H9 (cell line): ENCODE measurements at regions not wholly inside any gene's neighbourhood (a gene's known extent, or its start where the extent isn't known, plus 50 kb on each side); places are given as distances from the start of the nearest gene placed in this dataset.

Experiments used
- DNase-seq: peaks from one replicate; pipeline ENCODE4 v3.0.0-alpha.2; 2017
- H2AFZ ChIP-seq: one replicate; pipeline ENCODE4 v1.6.1; 2013; ENCODE audit warnings: mild to moderate bottlenecking, low read length, control low read depth, moderate library complexity
- H2AK5ac ChIP-seq: 2 replicates; pipeline ENCODE4 v1.6.1; 2013; ENCODE audit warnings: low read length, control low read depth, mixed read lengths; ENCODE audit not compliant: insufficient read length
- H2BK120ac ChIP-seq: one replicate; pipeline ENCODE4 v1.6.1; 2013; ENCODE audit warnings: low read depth, mild to moderate bottlenecking, low read length, control low read depth, inconsistent platforms; ENCODE audit not compliant: poor library complexity, severe bottlenecking
- H2BK12ac ChIP-seq: 2 replicates; pipeline ENCODE4 v1.6.1; 2013; ENCODE audit warnings: low read length, control low read depth, mixed read lengths, low read depth; ENCODE audit not compliant: insufficient read length
- H2BK15ac ChIP-seq: 2 replicates; pipeline ENCODE4 v1.6.1; 2013; ENCODE audit warnings: low read depth, low read length, control low read depth
- H2BK20ac ChIP-seq: one replicate; pipeline ENCODE4 v1.6.1; 2013; ENCODE audit warnings: low read depth, mild to moderate bottlenecking, low read length, control low read depth, inconsistent platforms; ENCODE audit not compliant: poor library complexity, severe bottlenecking
- H2BK5ac ChIP-seq: 2 replicates; pipeline ENCODE4 v1.6.1; 2013; ENCODE audit warnings: low read length, control low read depth, mixed read lengths; ENCODE audit not compliant: insufficient read length
- H3K14ac ChIP-seq: 2 replicates; pipeline ENCODE4 v1.6.1; 2013; ENCODE audit warnings: low read length, control low read depth; ENCODE audit not compliant: insufficient read depth
- H3K18ac ChIP-seq: 2 replicates; pipeline ENCODE4 v1.6.1; 2013; ENCODE audit warnings: low read depth, mild to moderate bottlenecking, mixed read lengths, low read length, control low read depth; ENCODE audit not compliant: insufficient read length
- H3K23ac ChIP-seq: 2 replicates; pipeline ENCODE4 v1.6.1; 2013; ENCODE audit warnings: low read length, control low read depth, mixed read lengths, low read depth; ENCODE audit not compliant: insufficient read length
- H3K23me2 ChIP-seq: 2 replicates; pipeline ENCODE4 v1.6.1; 2013; ENCODE audit warnings: low read depth, mild to moderate bottlenecking, mixed read lengths, low read length, control low read depth; ENCODE audit not compliant: insufficient read length, poor library complexity, severe bottlenecking
- H3K27ac ChIP-seq: 2 replicates; pipeline ENCODE4 v1.5.1; 2013; ENCODE audit warnings: low read length, control low read depth, mixed read lengths, low read depth; ENCODE audit not compliant: insufficient read length
- H3K27me3 ChIP-seq: 2 replicates; pipeline ENCODE4 v1.6.1; 2013; ENCODE audit warnings: low read length, control low read depth, inconsistent platforms; ENCODE audit not compliant: insufficient read depth
- H3K4ac ChIP-seq: 2 replicates; pipeline ENCODE4 v1.6.1; 2013; ENCODE audit warnings: low read depth, mild to moderate bottlenecking, control low read depth, inconsistent platforms, low read length, moderate library complexity
- H3K4me1 ChIP-seq: 2 replicates; pipeline ENCODE4 v1.6.1; 2013; ENCODE audit warnings: low read length, control low read depth, inconsistent platforms; ENCODE audit not compliant: insufficient read depth
- H3K4me2 ChIP-seq: 2 replicates; pipeline ENCODE4 v1.6.1; 2013; ENCODE audit warnings: low read length, control low read depth, mixed read lengths; ENCODE audit not compliant: insufficient read length, insufficient read depth
- H3K56ac ChIP-seq: 2 replicates; pipeline ENCODE4 v1.6.1; 2013; ENCODE audit warnings: low read depth, mild to moderate bottlenecking, mixed read lengths, low read length, control low read depth; ENCODE audit not compliant: insufficient read length
- H3K79me1 ChIP-seq: 2 replicates; pipeline ENCODE4 v1.6.1; 2013; ENCODE audit warnings: low read depth, mild to moderate bottlenecking, moderate library complexity, low read length, control low read depth, inconsistent platforms; ENCODE audit not compliant: insufficient read depth, poor library complexity, severe bottlenecking
- H3K79me2 ChIP-seq: 2 replicates; pipeline ENCODE4 v1.6.1; 2013; ENCODE audit warnings: low read length, control low read depth, inconsistent platforms; ENCODE audit not compliant: insufficient read depth
- H3K9ac ChIP-seq: 2 replicates; pipeline ENCODE4 v1.6.1; 2013; ENCODE audit warnings: low read length, control low read depth, mixed read lengths; ENCODE audit not compliant: insufficient read length; ENCODE audit errors: extremely low read depth
- H3K9me3 ChIP-seq: one replicate; pipeline ENCODE4 v1.6.1; 2013; ENCODE audit warnings: low read depth, low read length, inconsistent platforms; ENCODE audit not compliant: control insufficient read depth
- H3T11ph ChIP-seq: one replicate; pipeline ENCODE4 v1.6.1; 2013; ENCODE audit warnings: mild to moderate bottlenecking, low read length, control low read depth, inconsistent platforms
- H4K20me1 ChIP-seq: one replicate; pipeline ENCODE4 v1.6.1; 2013; ENCODE audit not compliant: control insufficient read depth, insufficient read length, insufficient read depth
- H4K5ac ChIP-seq: 2 replicates; pipeline ENCODE4 v1.6.1; 2013; ENCODE audit warnings: low read depth, mild to moderate bottlenecking, mixed read lengths, low read length, control low read depth; ENCODE audit not compliant: insufficient read length
- H4K8ac ChIP-seq: replicated peaks from 2 replicates; pipeline ENCODE4 v1.6.1; 2013; ENCODE audit warnings: low read length, control low read depth, mixed read lengths, low read depth; ENCODE audit not compliant: insufficient read length
- H4K91ac ChIP-seq: 2 replicates; pipeline ENCODE4 v1.6.1; 2013; ENCODE audit warnings: low read depth, mild to moderate bottlenecking, moderate library complexity, mixed read lengths, low read length, control low read depth; ENCODE audit not compliant: insufficient read length
- H3K27ac Mint-ChIP-seq, 3 experiments: 2 replicates in 2 of 3; 3 replicates in 1 of 3; pipeline ENCODE4 v1.8.0; 2020 to 2021; ENCODE audit warnings: mixed read lengths in 3 of 3, mild to moderate bottlenecking in 1 of 3, moderate library complexity in 1 of 3
- H3K27me3 Mint-ChIP-seq: 2 replicates; pipeline ENCODE4 v1.8.0; 2021; ENCODE audit warnings: low read depth, mild to moderate bottlenecking, moderate library complexity, mixed read lengths
- H3K36me3 Mint-ChIP-seq, 3 experiments: 2 replicates in 2 of 3; 3 replicates in 1 of 3; pipeline ENCODE4 v1.8.0; 2020 to 2021; ENCODE audit warnings: low read depth in 3 of 3, mixed read lengths in 3 of 3; ENCODE audit not compliant: insufficient read depth in 1 of 3
- H3K4me1 Mint-ChIP-seq, 2 experiments: 2 replicates each; pipeline ENCODE4 v1.8.0; 2020; ENCODE audit warnings: mixed read lengths in 2 of 2
- H3K4me3 Mint-ChIP-seq, 2 experiments: 2 replicates in 1 of 2; 3 replicates in 1 of 2; pipeline ENCODE4 v1.8.0; 2020 to 2021; ENCODE audit warnings: mild to moderate bottlenecking in 2 of 2, mixed read lengths in 2 of 2, moderate library complexity in 1 of 2
- H3K9me3 Mint-ChIP-seq, 2 experiments: 2 replicates in 1 of 2; 3 replicates in 1 of 2; pipeline ENCODE4 v1.8.0; 2020; ENCODE audit warnings: mild to moderate bottlenecking in 2 of 2, mixed read lengths in 2 of 2, moderate library complexity in 1 of 2
- CTCF ChIP-seq: fragments of 200-600 bp; sonication (generic); conservative IDR thresholded peaks from 3 replicates; pipeline ENCODE4 v1.8.0; 2021; ENCODE audit warnings: antibody characterized with exemption, mild to moderate bottlenecking

DNA sequence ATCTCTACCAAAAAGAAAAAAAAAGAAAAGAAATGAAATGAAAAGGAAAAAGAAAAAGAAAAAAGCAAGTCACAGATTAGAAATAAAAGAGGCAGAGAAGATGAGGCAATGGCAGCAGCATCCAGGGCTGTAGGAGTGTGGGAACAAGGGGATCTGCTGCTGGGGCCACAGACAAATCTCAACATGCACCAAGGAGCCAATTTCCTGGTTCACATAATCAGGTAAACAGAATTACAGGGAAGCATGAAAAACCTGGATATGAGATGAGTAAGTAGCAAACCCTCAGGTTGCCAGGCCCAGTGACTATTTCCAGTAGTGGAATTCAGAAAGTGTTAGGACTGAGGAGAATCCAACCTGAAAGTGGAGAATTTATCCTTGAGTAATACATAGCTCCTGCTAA lies 77.4 kb upstream of the ARHGAP28 start:
- no peak overlapping the region for H2BK20ac ChIP-seq
- no peak overlapping the region; a peak in 1 of 5 replicates for H3K4me3 Mint-ChIP-seq
- no peaks in the 10 kb centered on the region for H3K4me1 ChIP-seq
- no peaks in the 10 kb centered on the region for H4K20me1 ChIP-seq
- no peaks in the 10 kb centered on the region for H3K36me3 Mint-ChIP-seq
- no peak overlapping the region for H2BK120ac ChIP-seq
- no peak overlapping the region for H3K23ac ChIP-seq
- no peak overlapping the region for H3K18ac ChIP-seq
- H2AK5ac ChIP-seq: no peak overlapping the region
- no peak overlapping the region for H3K14ac ChIP-seq
- peaks cover 3% of the 10 kb centered on the region; the same call in 1 of the 2 replicates for H3K27me3 Mint-ChIP-seq
- no peak overlapping the region for H4K91ac ChIP-seq
- no peak overlapping the region for H2BK15ac ChIP-seq
- no peaks in the 10 kb centered on the region for H3K23me2 ChIP-seq
- no peaks in the 10 kb centered on the region for H3K79me2 ChIP-seq
- H2BK12ac ChIP-seq: no peak overlapping the region
- H2AFZ ChIP-seq: no peak overlapping the region
- no peak overlapping the region for H3K27ac Mint-ChIP-seq
- no peaks in the 10 kb centered on the region for H3K79me1 ChIP-seq
- no peak overlapping the region for H3K9ac ChIP-seq
- H3K4ac ChIP-seq: no peak overlapping the region
- TF ChIP-seq CTCF: no peak
- H3K27me3 ChIP-seq: no peaks in the 10 kb centered on the region
- no peak overlapping the region for H3K27ac ChIP-seq
- H3T11ph ChIP-seq: no peak overlapping the region
- no peak for DNase-seq
- peaks cover 6 to 17% of the 10 kb centered on the region in 2 experiments for H3K4me1 Mint-ChIP-seq
- H3K9me3 Mint-ChIP-seq: peaks cover 2 to 7% of the 10 kb centered on the region in 2 experiments; a peak in 3 of 5 replicates
- no peaks in the 10 kb centered on the region for H3K9me3 ChIP-seq
- no peak overlapping the region for H3K4me2 ChIP-seq
- no peak overlapping the region for H4K5ac ChIP-seq
- H3K56ac ChIP-seq: no peak overlapping the region
- no peak overlapping the region for H2BK5ac ChIP-seq
- no peak overlapping the region for H4K8ac ChIP-seq
